ENCODE measurements at regions not wholly inside any gene's neighbourhood (a gene's known extent, or its start where the extent isn't known, plus 50 kb on each side); places are given as distances from the start of the nearest gene placed in this dataset.

DNA sequence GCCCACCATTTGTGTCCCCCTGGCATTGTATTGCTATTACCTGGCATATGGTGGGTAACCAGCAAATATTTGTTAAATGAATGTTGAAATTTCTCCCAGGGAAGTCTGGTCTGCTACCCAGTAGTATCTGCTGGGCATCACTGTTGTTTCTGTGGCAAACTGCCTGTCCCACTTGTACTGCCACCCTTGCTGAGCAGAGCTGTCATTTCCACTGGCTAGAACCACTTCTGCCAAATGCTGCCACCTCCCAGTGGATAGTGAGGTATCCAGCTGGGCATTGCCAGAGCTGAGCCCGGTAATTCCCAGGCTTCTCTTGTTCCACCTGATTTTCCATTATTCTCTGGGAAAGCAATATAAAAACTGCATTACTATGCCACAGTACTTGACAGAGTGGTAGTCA lies 186.7 kb upstream of the NOCT start:
- TF ChIP-seq, protein P1, sequence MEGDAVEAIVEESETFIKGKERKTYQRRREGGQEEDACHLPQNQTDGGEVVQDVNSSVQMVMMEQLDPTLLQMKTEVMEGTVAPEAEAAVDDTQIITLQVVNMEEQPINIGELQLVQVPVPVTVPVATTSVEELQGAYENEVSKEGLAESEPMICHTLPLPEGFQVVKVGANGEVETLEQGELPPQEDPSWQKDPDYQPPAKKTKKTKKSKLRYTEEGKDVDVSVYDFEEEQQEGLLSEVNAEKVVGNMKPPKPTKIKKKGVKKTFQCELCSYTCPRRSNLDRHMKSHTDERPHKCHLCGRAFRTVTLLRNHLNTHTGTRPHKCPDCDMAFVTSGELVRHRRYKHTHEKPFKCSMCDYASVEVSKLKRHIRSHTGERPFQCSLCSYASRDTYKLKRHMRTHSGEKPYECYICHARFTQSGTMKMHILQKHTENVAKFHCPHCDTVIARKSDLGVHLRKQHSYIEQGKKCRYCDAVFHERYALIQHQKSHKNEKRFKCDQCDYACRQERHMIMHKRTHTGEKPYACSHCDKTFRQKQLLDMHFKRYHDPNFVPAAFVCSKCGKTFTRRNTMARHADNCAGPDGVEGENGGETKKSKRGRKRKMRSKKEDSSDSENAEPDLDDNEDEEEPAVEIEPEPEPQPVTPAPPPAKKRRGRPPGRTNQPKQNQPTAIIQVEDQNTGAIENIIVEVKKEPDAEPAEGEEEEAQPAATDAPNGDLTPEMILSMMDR (IDR thresholded peaks at IDR 0.05; ENCODE audit: insufficient read depth, low read length, poor library complexity, severe bottlenecking), result no peak
- Histone ChIP-seq H3K27me3 (ENCODE audit: control insufficient read depth, insufficient read depth, low read length) (no peaks in the 10 kb centered on the region), H3K36me3 (ENCODE audit: control insufficient read depth, insufficient read depth, low read length) (no peaks in the 10 kb centered on the region), H3K4me3 (ENCODE audit: low read depth, low read length) (no peak overlapping the region)
- DNase-seq (ENCODE audit: low read depth), result no peak

DNA sequence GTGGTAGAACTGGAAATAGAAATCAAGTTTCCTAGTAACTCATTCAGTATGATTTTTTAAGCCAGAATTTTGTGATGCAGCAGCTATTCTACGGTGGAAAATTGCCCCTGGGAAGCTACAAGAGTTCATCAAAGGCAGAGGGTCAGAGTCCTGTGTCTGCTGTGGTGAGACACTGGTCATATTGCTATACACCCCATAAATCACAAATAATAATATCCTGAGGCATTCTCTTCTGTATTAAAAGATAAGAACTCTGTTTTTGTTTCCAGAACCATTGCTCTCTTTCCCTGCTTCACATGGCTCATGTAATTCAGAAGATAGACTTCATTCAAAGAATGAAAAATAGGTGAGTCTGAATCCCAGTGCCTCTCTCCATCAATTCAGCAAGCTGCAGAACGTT lies 188.8 kb upstream of the NOCT start:
- TF ChIP-seq, protein P1 (IDR thresholded peaks at IDR 0.05; ENCODE audit: insufficient read depth, low read length, poor library complexity, severe bottlenecking), result no peak
- DNase-seq (ENCODE audit: low read depth), result no peak
- Histone ChIP-seq H3K27me3 (ENCODE audit: control insufficient read depth, insufficient read depth, low read length) (no peaks in the 10 kb centered on the region), H3K4me3 (ENCODE audit: low read depth, low read length) (no peak overlapping the region), H3K36me3 (ENCODE audit: control insufficient read depth, insufficient read depth, low read length) (no peaks in the 10 kb centered on the region)

DNA sequence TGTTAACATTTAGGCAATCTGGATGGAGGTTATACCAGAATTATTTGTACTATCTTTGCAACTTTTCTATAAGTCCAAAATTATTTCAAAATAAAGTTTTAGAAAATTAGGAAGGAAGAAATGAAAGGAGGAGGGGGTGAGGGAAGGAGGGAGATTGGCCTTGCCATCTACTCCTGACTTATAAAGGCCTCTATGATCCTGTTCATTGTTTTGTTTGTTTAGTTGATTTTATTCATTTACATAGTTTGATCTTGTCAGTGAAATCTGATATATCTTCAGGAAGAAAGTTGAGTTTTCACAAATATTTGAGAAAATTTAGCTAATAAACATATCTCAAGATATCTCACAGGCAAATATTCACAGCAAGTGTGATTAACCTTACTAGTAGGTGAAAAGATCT lies 189.3 kb upstream of the NOCT start:
- H3K4me3 ChIP-seq (ENCODE audit: low read depth, low read length), result no peak overlapping the region
- TF ChIP-seq, protein P1 (IDR thresholded peaks at IDR 0.05; ENCODE audit: insufficient read depth, low read length, poor library complexity, severe bottlenecking), result no peak

DNA sequence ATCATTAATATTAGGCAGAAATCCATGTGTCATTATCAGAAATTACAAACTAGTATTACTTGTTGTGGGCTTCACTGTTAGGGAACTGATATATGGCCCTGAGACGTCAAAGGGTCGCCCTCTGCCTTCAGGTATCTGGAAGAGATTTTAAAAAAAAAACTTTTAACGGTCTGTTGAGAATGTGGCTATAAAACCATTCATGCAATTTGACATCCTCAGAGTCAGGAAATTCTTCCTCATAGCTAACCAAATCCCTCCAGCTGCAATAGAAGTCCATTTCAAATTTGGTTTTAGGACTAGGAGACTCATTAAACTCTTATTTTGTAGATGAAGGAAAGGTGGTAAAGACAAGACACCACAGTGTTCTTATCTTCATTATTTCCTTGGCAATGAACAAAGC lies 194.2 kb upstream of the NOCT start:
- Histone ChIP-seq H3K36me3 (ENCODE audit: control insufficient read depth, insufficient read depth, low read length) (no peaks in the 10 kb centered on the region), H3K4me3 (ENCODE audit: low read depth, low read length) (no peak overlapping the region), H3K27me3 (ENCODE audit: control insufficient read depth, insufficient read depth, low read length) (no peaks in the 10 kb centered on the region)
- TF ChIP-seq, protein P1 (IDR thresholded peaks at IDR 0.05; ENCODE audit: insufficient read depth, low read length, poor library complexity, severe bottlenecking), result no peak
- no peak for DNase-seq (ENCODE audit: low read depth)

More for the DNA sequence above, 189.3 kb upstream of the NOCT start:
- Histone ChIP-seq H3K36me3 (ENCODE audit: control insufficient read depth, insufficient read depth, low read length) (no peaks in the 10 kb centered on the region), H3K27me3 (ENCODE audit: control insufficient read depth, insufficient read depth, low read length) (no peaks in the 10 kb centered on the region)
- no peak for DNase-seq (ENCODE audit: low read depth)

DNA sequence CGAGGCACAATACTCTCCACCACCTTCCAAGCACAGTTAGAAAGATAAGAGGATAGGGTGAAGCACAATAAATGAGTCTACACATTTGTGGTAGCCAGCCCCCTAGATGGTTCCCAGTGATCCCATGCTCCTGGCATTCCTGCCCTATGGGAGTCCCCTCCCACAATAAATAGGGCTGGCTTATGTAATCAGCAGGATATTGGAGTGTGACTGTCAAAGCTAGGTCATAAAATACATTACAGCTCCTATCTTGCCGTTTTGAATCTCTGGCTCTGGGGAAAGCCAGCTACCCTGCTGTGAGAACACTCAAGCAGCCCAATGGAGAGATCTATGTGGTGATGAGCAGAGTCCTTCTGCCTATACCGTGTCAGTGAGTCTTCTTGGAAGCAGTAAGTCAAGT lies 198.7 kb upstream of the NOCT start:
- TF ChIP-seq, protein P1 (IDR thresholded peaks at IDR 0.05; ENCODE audit: insufficient read depth, low read length, poor library complexity, severe bottlenecking), result no peak
- Histone ChIP-seq H3K36me3 (ENCODE audit: control insufficient read depth, insufficient read depth, low read length) (no peaks in the 10 kb centered on the region), H3K27me3 (ENCODE audit: control insufficient read depth, insufficient read depth, low read length) (no peaks in the 10 kb centered on the region), H3K4me3 (ENCODE audit: low read depth, low read length) (no peak overlapping the region)
- DNase-seq (ENCODE audit: low read depth), result no peak

DNA sequence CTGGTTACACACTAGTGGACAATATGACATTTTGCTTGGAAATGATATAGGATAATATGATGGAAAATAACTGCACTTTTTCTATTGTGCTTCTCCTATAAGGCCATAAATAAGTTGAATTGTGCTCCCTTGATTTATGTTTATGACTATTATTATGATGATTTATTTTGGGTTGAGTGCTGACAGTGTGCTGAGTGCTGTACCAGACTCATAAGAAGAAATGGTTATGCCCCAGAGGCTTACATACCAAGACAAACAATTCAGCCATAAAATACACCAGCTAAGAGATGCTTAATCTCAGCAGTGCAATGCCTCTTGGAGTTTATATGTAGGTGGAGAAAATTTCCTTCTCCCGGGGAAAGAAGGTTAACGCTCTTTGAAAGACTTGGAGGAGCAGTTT lies 199.8 kb upstream of the NOCT start:
- Histone ChIP-seq H3K4me3 (ENCODE audit: low read depth, low read length) (no peak overlapping the region), H3K27me3 (ENCODE audit: control insufficient read depth, insufficient read depth, low read length) (no peaks in the 10 kb centered on the region), H3K36me3 (ENCODE audit: control insufficient read depth, insufficient read depth, low read length) (no peaks in the 10 kb centered on the region)
- DNase-seq (ENCODE audit: low read depth), result no peak
- TF ChIP-seq, protein P1 (IDR thresholded peaks at IDR 0.05; ENCODE audit: insufficient read depth, low read length, poor library complexity, severe bottlenecking), result no peak
